SU-DHL-6 (cell line): ENCODE measurements at regions not wholly inside any gene's neighbourhood (a gene's known extent, or its start where the extent isn't known, plus 50 kb on each side); places are given as distances from the start of the nearest gene placed in this dataset.

Source experiments
- H2AFZ ChIP-seq: fragments of 200-600 bp; sonication (generic); 2 replicates; pipeline ENCODE4 v1.6.1; 2014; ENCODE audit warnings: low read depth, mild to moderate bottlenecking, moderate library complexity, mixed read lengths, antibody characterized with exemption, low read length; ENCODE audit not compliant: severe bottlenecking
- H3F3A ChIP-seq: fragments of 200-600 bp; shearing (Covaris generic); 2 replicates; pipeline ENCODE4 v1.6.0; 2016; ENCODE audit warnings: antibody characterized with exemption, mild to moderate bottlenecking; ENCODE audit not compliant: insufficient read depth
- H3K27ac ChIP-seq: fragments of 200-600 bp; sonication (generic); 2 replicates; pipeline ENCODE4 v1.5.1; 2016; ENCODE audit warnings: low read depth, mild to moderate bottlenecking, low read length, moderate library complexity, mixed read lengths
- H3K27me3 ChIP-seq: fragments of 200-600 bp; sonication (generic), shearing (Covaris generic); 2 replicates; pipeline ENCODE4 v1.6.0; 2014; ENCODE audit warnings: mild to moderate bottlenecking, low read length
- H3K36me3 ChIP-seq: fragments of 200-600 bp; sonication (generic); 2 replicates; pipeline ENCODE4 v1.6.1; 2014; ENCODE audit warnings: mild to moderate bottlenecking, low read length, mixed read lengths
- H3K4me2 ChIP-seq: fragments of 300-600, 200-600 bp; shearing (Covaris generic), sonication (generic); 2 replicates; pipeline ENCODE4 v1.6.0; 2014; ENCODE audit warnings: low read length, low read depth, mild to moderate bottlenecking; ENCODE audit not compliant: poor library complexity, severe bottlenecking
- H3K4me3 ChIP-seq: fragments of 200-600 bp; sonication (generic); 2 replicates; pipeline ENCODE4 v1.5.1; 2014; ENCODE audit warnings: antibody characterized with exemption, low read length, mild to moderate bottlenecking, mixed read lengths; ENCODE audit not compliant: insufficient read depth, poor library complexity, severe bottlenecking
- H3K79me2 ChIP-seq: fragments of 200-600 bp; sonication (generic); 2 replicates; pipeline ENCODE4 v1.6.1; 2014; ENCODE audit warnings: mild to moderate bottlenecking, low read length, moderate library complexity; ENCODE audit not compliant: insufficient read depth
- H3K9ac ChIP-seq: fragments of 200-600 bp; sonication (generic); 2 replicates; pipeline ENCODE4 v1.7.0; 2014; ENCODE audit warnings: mild to moderate bottlenecking, low read length
- H3K9me2 ChIP-seq: fragments of 200-600 bp; sonication (generic); replicated peaks from 2 replicates; pipeline ENCODE4 v1.6.1; 2014; ENCODE audit warnings: low read length; ENCODE audit not compliant: insufficient read depth
- H3K9me3 ChIP-seq: fragments of 200-600 bp; sonication (generic); 2 replicates; pipeline ENCODE4 v1.6.1; 2014; ENCODE audit warnings: low read length, mixed read lengths; ENCODE audit not compliant: insufficient read depth
- H4K20me1 ChIP-seq: fragments of 200-600 bp; sonication (generic); 2 replicates; pipeline ENCODE4 v1.6.1; 2014; ENCODE audit warnings: low read depth, mild to moderate bottlenecking, antibody characterized with exemption, low read length, moderate library complexity, mixed read lengths
- CTCF ChIP-seq: fragments of 200-600 bp; sonication (generic); IDR thresholded peaks from one replicate; pipeline ENCODE4 v1.5.1; 2017; ENCODE audit warnings: antibody characterized with exemption, mild to moderate bottlenecking, low read length, moderate library complexity; ENCODE audit not compliant: insufficient read depth, poor library complexity, severe bottlenecking
- EZH2phosphoT487 ChIP-seq: fragments of 200-600 bp; sonication (generic), shearing (Covaris generic); conservative IDR thresholded peaks from 2 replicates; pipeline ENCODE4 v1.6.1; 2018; ENCODE audit warnings: mild to moderate bottlenecking, antibody characterized with exemption, low read length, moderate library complexity, mixed read lengths

- no peaks in the 10 kb centered on the region for H4K20me1 ChIP-seq
- H3K9me3 ChIP-seq: no peaks in the 10 kb centered on the region
- no peaks in the 10 kb centered on the region for H3K9me2 ChIP-seq
- no peak overlapping the region for H3K4me2 ChIP-seq
- no peaks in the 10 kb centered on the region for H3F3A ChIP-seq
- no peak overlapping the region for H3K9ac ChIP-seq
- no peak overlapping the region for H2AFZ ChIP-seq
- H3K27ac ChIP-seq: no peak overlapping the region
- no peaks in the 10 kb centered on the region for H3K36me3 ChIP-seq
- no peaks in the 10 kb centered on the region for H3K27me3 ChIP-seq
- TF ChIP-seq EZH2phosphoT487 (no peak), CTCF (no peak)
- H3K4me3 ChIP-seq: no peak overlapping the region
- H3K79me2 ChIP-seq: no peaks in the 10 kb centered on the region
These were observed 110.3 kb upstream of the TCF21 start for GRCh38 chr6:133778414-133779130.

- Histone ChIP-seq H3K4me3 (no peak overlapping the region), H3K4me2 (no peak overlapping the region), H3K27ac (no peak overlapping the region), H4K20me1 (no peaks in the 10 kb centered on the region), H3F3A (no peaks in the 10 kb centered on the region), H3K36me3 (no peaks in the 10 kb centered on the region), H3K27me3 (no peaks in the 10 kb centered on the region), H3K79me2 (no peaks in the 10 kb centered on the region), H3K9me2 (no peaks in the 10 kb centered on the region), H2AFZ (no peak overlapping the region), H3K9ac (no peak overlapping the region), H3K9me3 (no peaks in the 10 kb centered on the region)
- TF ChIP-seq CTCF: no peak
- TF ChIP-seq EZH2phosphoT487: no peak
These were observed 108.8 kb upstream of the TCF21 start for GRCh38 chr6:133779916-133780695.

GRCh38 chr6:133786016-133786415 lies 102.9 kb upstream of the TCF21 start:
- Histone ChIP-seq H3K9ac (no peak overlapping the region), H3K36me3 (no peaks in the 10 kb centered on the region), H3K9me2 (no peaks in the 10 kb centered on the region), H4K20me1 (no peaks in the 10 kb centered on the region), H3K79me2 (no peaks in the 10 kb centered on the region), H3K9me3 (no peaks in the 10 kb centered on the region), H3K27ac (no peak overlapping the region), H3K4me2 (no peak overlapping the region), H2AFZ (no peak overlapping the region), H3K27me3 (no peaks in the 10 kb centered on the region), H3K4me3 (no peak overlapping the region), H3F3A (no peaks in the 10 kb centered on the region)
- TF ChIP-seq EZH2phosphoT487 (no peak), CTCF (no peak)
